ENCODE measurements at regions not wholly inside any gene's neighbourhood (a gene's known extent, or its start where the extent isn't known, plus 50 kb on each side); places are given as distances from the start of the nearest gene placed in this dataset.

DNA sequence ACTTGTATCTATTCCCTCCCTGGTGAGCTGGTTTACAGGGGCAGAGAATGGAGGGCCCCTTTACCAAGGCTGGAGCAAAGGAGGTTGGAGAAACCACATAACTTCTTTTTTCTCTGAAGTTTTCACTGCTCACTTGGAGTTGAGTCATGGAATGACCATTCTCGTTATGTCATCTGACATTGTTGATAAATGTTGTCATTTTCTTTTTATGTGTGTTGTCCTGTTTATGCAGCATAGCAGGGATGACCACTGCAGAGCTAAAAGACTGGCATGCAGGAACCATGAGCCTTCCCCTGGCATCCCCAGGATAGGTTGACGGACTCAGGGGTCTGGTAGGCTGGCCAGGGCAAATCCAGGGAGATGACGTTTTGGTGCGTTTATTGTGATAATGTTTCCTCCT is 256.8 kb upstream of the DDHD1 start:
- Histone ChIP-seq H4K91ac (replicated peaks; ENCODE audit: insufficient read length, low read length) (no peak overlapping the region), H3K79me1 (ENCODE audit: low read depth, low read length) (no peaks in the 10 kb centered on the region), H2BK5ac (ENCODE audit: low read depth, low read length) (no peak overlapping the region), H3K56ac (replicated peaks; ENCODE audit: insufficient read length, low read depth, low read length) (no peak overlapping the region), H3K9me3 (ENCODE audit: insufficient read depth in 2 of 2, low read depth in 1 of 2, low read length in 1 of 2) (no peaks in the 10 kb centered on the region), H3K23ac (ENCODE audit: insufficient read length) (no peak overlapping the region), H3K18ac (ENCODE audit: extremely low read depth, low read length) (no peak overlapping the region), H2BK120ac (replicated peaks; ENCODE audit: low read depth, low read length) (no peak overlapping the region), H3K27ac (ENCODE audit: low read depth, low read length) (no peak overlapping the region), H4K8ac (ENCODE audit: extremely low read depth, insufficient read depth, low read length) (no peak overlapping the region), H2AK5ac (ENCODE audit: low read depth, low read length) (no peak overlapping the region), H2BK20ac (ENCODE audit: low read length) (no peak overlapping the region), H3K4me1 (replicated peaks in 1 of 4; ENCODE audit: control insufficient read depth in 3 of 4, insufficient read depth in 4 of 4, low read length in 3 of 4) (no peaks in the 10 kb centered on the region), H3K4me3 (ENCODE audit: extremely low read depth in 1 of 4, insufficient read depth in 2 of 4, low read depth in 3 of 4, low read length in 4 of 4) (no peak overlapping the region), H3K4ac (replicated peaks; ENCODE audit: insufficient read length, low read depth, low read length) (no peak overlapping the region), H4K5ac (ENCODE audit: insufficient read length, low read depth, low read length) (no peak overlapping the region), H3K9ac (replicated peaks in 1 of 4; ENCODE audit: extremely low read depth in 1 of 4, low read depth in 3 of 4, low read length in 3 of 4) (no peak overlapping the region), H3K79me2 (ENCODE audit: control insufficient read depth in 1 of 2, insufficient read depth in 2 of 2, low read length in 2 of 2) (no peaks in the 10 kb centered on the region), H3K36me3 (ENCODE audit: control insufficient read depth in 2 of 4, insufficient read depth in 4 of 4, low read length in 3 of 4) (no peaks in the 10 kb centered on the region), H2BK12ac (ENCODE audit: low read depth, low read length) (no peak overlapping the region), H3K23me2 (ENCODE audit: low read depth, low read length) (no peaks in the 10 kb centered on the region), H3K14ac (ENCODE audit: insufficient read length) (no peak overlapping the region), H2AFZ (ENCODE audit: low read length) (no peak overlapping the region), H4K20me1 (replicated peaks in 1 of 2; ENCODE audit: control insufficient read depth in 1 of 2, insufficient read depth in 2 of 2, low read length in 2 of 2) (no peaks in the 10 kb centered on the region), H2BK15ac (ENCODE audit: low read length) (no peak overlapping the region), H3K27me3 (replicated peaks in 1 of 4; ENCODE audit: control insufficient read depth in 3 of 4, extremely low read depth in 1 of 4, insufficient read depth in 3 of 4, low read length in 3 of 4) (no peaks in the 10 kb centered on the region), H3K4me2 (ENCODE audit: insufficient read depth in 1 of 2, low read depth in 2 of 2, low read length in 2 of 2) (no peak overlapping the region)
- TF ChIP-seq SP4 (IDR thresholded peaks at IDR 0.05; ENCODE audit: low read length) (no peak), JUND (IDR thresholded peaks at IDR 0.05; ENCODE audit: low read length) (no peak)
- TF ChIP-seq, protein P1, sequence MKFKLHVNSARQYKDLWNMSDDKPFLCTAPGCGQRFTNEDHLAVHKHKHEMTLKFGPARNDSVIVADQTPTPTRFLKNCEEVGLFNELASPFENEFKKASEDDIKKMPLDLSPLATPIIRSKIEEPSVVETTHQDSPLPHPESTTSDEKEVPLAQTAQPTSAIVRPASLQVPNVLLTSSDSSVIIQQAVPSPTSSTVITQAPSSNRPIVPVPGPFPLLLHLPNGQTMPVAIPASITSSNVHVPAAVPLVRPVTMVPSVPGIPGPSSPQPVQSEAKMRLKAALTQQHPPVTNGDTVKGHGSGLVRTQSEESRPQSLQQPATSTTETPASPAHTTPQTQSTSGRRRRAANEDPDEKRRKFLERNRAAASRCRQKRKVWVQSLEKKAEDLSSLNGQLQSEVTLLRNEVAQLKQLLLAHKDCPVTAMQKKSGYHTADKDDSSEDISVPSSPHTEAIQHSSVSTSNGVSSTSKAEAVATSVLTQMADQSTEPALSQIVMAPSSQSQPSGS (IDR thresholded peaks at IDR 0.05; ENCODE audit: low read length): no peak
- DNase-seq (ENCODE audit: low read depth in 1 of 2, low spot score in 2 of 2) (no peak), FAIRE-seq (peak; percentile 24)
- WGBS, 2 experiments (ENCODE audit: extremely low coverage in 1 of 2, insufficient coverage in 1 of 2, insufficient read length in 1 of 2, insufficient replicate concordance in 2 of 2, low coverage in 1 of 2, low lambda C conversion rate in 2 of 2, missing lambda C conversion rate in 1 of 2): 87% methylated on average over 4 of the region's 4 CpGs; no CpG with 5 or more reads in 1 of the 2 experiments
- ChIA-PET CTCF (ENCODE audit: partially characterized antibody) (interaction anchor here (0.7 to 1.7 kb wide), 3 partner anchors 22 to 928 kb away, joined by 3 to 6 read pairs (median 3); no protein-coding TSS in a partner anchor), POLR2A (ENCODE audit: partially characterized antibody) (no interaction called here)

Data from H1 (cell line).